Mesenchymal stem cell (in vitro differentiated cells and primary cell): ENCODE measurements at regions not wholly inside any gene's neighbourhood (a gene's known extent, or its start where the extent isn't known, plus 50 kb on each side); places are given as distances from the start of the nearest gene placed in this dataset.

Experiments used
- DNase-seq: peaks from one replicate; pipeline ENCODE4 v3.0.0-alpha.2; 2013
- H2AFZ ChIP-seq: one replicate; pipeline ENCODE4 v1.6.1; 2013; ENCODE audit warnings: low read depth, mild to moderate bottlenecking, control low read depth, inconsistent platforms, low read length, moderate library complexity
- H2AK5ac ChIP-seq: 2 replicates; pipeline ENCODE4 v1.6.1; 2013; ENCODE audit warnings: low read length, moderate library complexity, mild to moderate bottlenecking, inconsistent platforms; ENCODE audit not compliant: severe bottlenecking
- H2BK120ac ChIP-seq: one replicate; pipeline ENCODE4 v1.6.1; 2013; ENCODE audit warnings: low read depth, mild to moderate bottlenecking, inconsistent platforms, low read length, moderate library complexity
- H2BK12ac ChIP-seq, 2 experiments: one replicate each; pipeline ENCODE4 v1.6.1; 2013; ENCODE audit warnings: inconsistent platforms in 2 of 2, low read length in 2 of 2, mild to moderate bottlenecking in 2 of 2, moderate library complexity in 2 of 2, control low read depth in 1 of 2
- H2BK15ac ChIP-seq: one replicate; pipeline ENCODE4 v1.6.1; 2013; ENCODE audit warnings: mild to moderate bottlenecking, low read depth, inconsistent platforms; ENCODE audit not compliant: poor library complexity, severe bottlenecking
- H2BK5ac ChIP-seq: 2 replicates; pipeline ENCODE4 v1.6.1; 2013; ENCODE audit warnings: low read depth, mild to moderate bottlenecking, low read length, control low read depth, inconsistent platforms; ENCODE audit not compliant: poor library complexity, severe bottlenecking
- H3K14ac ChIP-seq, 2 experiments: one replicate each; pipeline ENCODE4 v1.6.1; 2013; ENCODE audit warnings: inconsistent platforms in 2 of 2, low read length in 2 of 2, control low read depth in 1 of 2, mild to moderate bottlenecking in 1 of 2, moderate library complexity in 1 of 2
- H3K18ac ChIP-seq, 2 experiments: one replicate each; pipeline ENCODE4 v1.6.1; 2013; ENCODE audit warnings: inconsistent platforms in 2 of 2, low read length in 2 of 2, control low read depth in 1 of 2, low read depth in 1 of 2, mild to moderate bottlenecking in 1 of 2
- H3K23ac ChIP-seq, 2 experiments: one replicate each; pipeline ENCODE4 v1.6.1; 2013; ENCODE audit warnings: inconsistent platforms in 2 of 2, low read length in 2 of 2, mild to moderate bottlenecking in 2 of 2, moderate library complexity in 2 of 2, control low read depth in 1 of 2
- H3K27ac ChIP-seq: 2 replicates; pipeline ENCODE4 v1.5.1; 2013; ENCODE audit warnings: mild to moderate bottlenecking, moderate library complexity, low read length, control low read depth, inconsistent platforms; ENCODE audit not compliant: poor library complexity, severe bottlenecking
- H3K27me3 ChIP-seq, 2 experiments: 2 replicates each; pipeline versions ENCODE4 v1.6.1 to v1.7.0; 2013; ENCODE audit warnings: low read length in 2 of 2, mild to moderate bottlenecking in 2 of 2, moderate library complexity in 2 of 2, control low read depth in 1 of 2, inconsistent platforms in 1 of 2; ENCODE audit not compliant: control insufficient read depth in 1 of 2, insufficient read depth in 1 of 2
- H3K36me3 ChIP-seq, 2 experiments: 2 replicates each; pipeline versions ENCODE4 v1.6.1 to v1.7.0; 2013; ENCODE audit warnings: low read length in 2 of 2, control low read depth in 1 of 2, inconsistent platforms in 1 of 2, low read depth in 1 of 2, mild to moderate bottlenecking in 1 of 2; ENCODE audit not compliant: insufficient read depth in 2 of 2, control insufficient read depth in 1 of 2
- H3K4ac ChIP-seq, 2 experiments: one replicate each; pipeline ENCODE4 v1.6.1; 2013; ENCODE audit warnings: inconsistent platforms in 2 of 2, low read length in 2 of 2, mild to moderate bottlenecking in 2 of 2, moderate library complexity in 2 of 2, control low read depth in 1 of 2, low read depth in 1 of 2
- H3K4me1 ChIP-seq: 2 replicates; pipeline ENCODE4 v1.6.1; 2013; ENCODE audit warnings: low read depth, low read length, control low read depth; ENCODE audit not compliant: control insufficient read depth, insufficient read depth
- H3K4me2 ChIP-seq: 2 replicates; pipeline ENCODE4 v1.6.1; 2013; ENCODE audit warnings: low read length, mild to moderate bottlenecking, inconsistent platforms; ENCODE audit not compliant: poor library complexity, severe bottlenecking
- H3K4me3 ChIP-seq, 2 experiments: 2 replicates each; pipeline versions ENCODE4 v1.5.1 to v1.7.0; 2013; ENCODE audit warnings: low read length in 2 of 2, mild to moderate bottlenecking in 2 of 2, control low read depth in 1 of 2, low read depth in 1 of 2; ENCODE audit not compliant: insufficient read depth in 1 of 2
- H3K79me1 ChIP-seq: replicated peaks from 2 replicates; pipeline ENCODE4 v1.6.1; 2013; ENCODE audit warnings: mild to moderate bottlenecking, control low read depth, low read length, inconsistent platforms; ENCODE audit not compliant: poor library complexity, severe bottlenecking
- H3K9ac ChIP-seq: 2 replicates; pipeline ENCODE4 v1.7.0; 2013; ENCODE audit warnings: mild to moderate bottlenecking, low read length, moderate library complexity
- H3K9me3 ChIP-seq: 2 replicates; pipeline ENCODE4 v1.7.0; 2013; ENCODE audit warnings: mild to moderate bottlenecking, low read length; ENCODE audit not compliant: control insufficient read depth
- H4K8ac ChIP-seq: one replicate; pipeline ENCODE4 v1.6.1; 2013; ENCODE audit warnings: inconsistent platforms, mild to moderate bottlenecking, low read length, moderate library complexity
- H4K91ac ChIP-seq: one replicate; pipeline ENCODE4 v1.6.1; 2013; ENCODE audit warnings: mild to moderate bottlenecking, low read length, inconsistent platforms
- WGBS: methylation state at CpG from one replicate; pipeline ENCODE4 v1.1.7; 2013; ENCODE audit warnings: mixed read lengths; 5-methylcytosine and 5-hydroxymethylcytosine counted together

GRCh38 chr6:98044151-98044561 is 761.1 kb upstream of the MMS22L start:
- Histone ChIP-seq H2AFZ (no peak overlapping the region), H2BK120ac (no peak overlapping the region), H4K91ac (no peak overlapping the region), H3K4me1 (no peaks in the 10 kb centered on the region), H3K27ac (no peak overlapping the region), H3K4ac (no peak overlapping the region), H3K4me2 (no peak overlapping the region), H3K14ac (no peak overlapping the region), H3K27me3 (peaks cover 3 to 4% of the 10 kb centered on the region in 2 experiments), H2BK15ac (no peak overlapping the region), H3K23ac (no peak overlapping the region), H3K9ac (no peak overlapping the region), H3K18ac (no peak overlapping the region), H2AK5ac (no peak overlapping the region), H3K9me3 (no peaks in the 10 kb centered on the region), H3K4me3 (no peak overlapping the region), H2BK12ac (no peak overlapping the region), H3K36me3 (no peaks in the 10 kb centered on the region), H4K8ac (no peak overlapping the region), H3K79me1 (no peaks in the 10 kb centered on the region), H2BK5ac (no peak overlapping the region)
- DNase-seq, result no peak
- 94% methylated on average over 4 of the region's 7 CpGs for WGBS

DNA sequence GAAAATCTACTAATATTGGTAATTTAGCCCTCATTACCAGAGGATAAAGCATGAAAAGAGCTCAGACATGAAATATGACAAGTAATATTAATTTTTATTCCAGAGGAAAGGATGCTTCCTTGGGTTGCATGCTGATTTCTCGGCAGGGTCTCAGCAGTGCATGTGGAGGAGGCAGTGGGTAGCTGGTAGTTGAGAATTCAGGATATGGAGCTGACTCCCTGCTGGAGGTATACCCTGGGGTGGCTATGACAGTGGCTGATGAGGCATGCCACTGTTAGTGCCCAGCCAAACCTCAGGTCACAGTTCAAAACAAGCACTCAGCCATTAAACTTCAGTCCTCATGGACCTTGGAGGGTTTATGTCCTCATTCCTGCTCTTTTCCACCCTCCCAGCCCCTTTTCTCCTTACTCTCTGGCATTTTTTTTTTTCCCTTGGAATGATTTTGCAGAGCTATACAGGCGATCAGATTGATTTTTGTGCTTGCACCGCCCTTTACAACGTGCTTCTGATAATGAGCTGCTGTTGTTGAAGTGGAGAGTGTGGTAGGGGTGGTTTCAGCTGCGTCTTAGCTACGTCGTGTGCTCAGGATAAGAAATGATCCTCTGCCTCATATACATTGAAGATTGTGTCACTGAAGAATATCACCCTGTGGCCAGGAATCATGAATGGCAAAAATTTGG is 761.9 kb upstream of the MMS22L start:
- H2BK12ac ChIP-seq, result no peak overlapping the region
- no peak overlapping the region for H2BK15ac ChIP-seq
- no peak overlapping the region for H3K4ac ChIP-seq
- peaks cover 3 to 4% of the 10 kb centered on the region in 2 experiments for H3K27me3 ChIP-seq
- H3K9me3 ChIP-seq, result no peaks in the 10 kb centered on the region
- H3K4me3 ChIP-seq, result no peak overlapping the region
- no peak overlapping the region for H3K18ac ChIP-seq
- no peak overlapping the region for H3K23ac ChIP-seq
- 60% methylated on average over 4 of the region's 7 CpGs for WGBS
- H2AFZ ChIP-seq, result no peak overlapping the region
- no peak overlapping the region for H3K27ac ChIP-seq
- no peak overlapping the region for H2BK5ac ChIP-seq
- H2BK120ac ChIP-seq, result no peak overlapping the region
- no peaks in the 10 kb centered on the region for H3K36me3 ChIP-seq
- H3K9ac ChIP-seq, result no peak overlapping the region
- no peaks in the 10 kb centered on the region for H3K79me1 ChIP-seq
- no peak overlapping the region for H4K91ac ChIP-seq
- H3K4me1 ChIP-seq, result no peaks in the 10 kb centered on the region
- no peak for DNase-seq
- no peak overlapping the region for H4K8ac ChIP-seq
- no peak overlapping the region for H3K14ac ChIP-seq
- H3K4me2 ChIP-seq, result no peak overlapping the region
- no peak overlapping the region for H2AK5ac ChIP-seq

- H3K4me3 ChIP-seq, result no peak overlapping the region
These were observed 764.1 kb upstream of the MMS22L start for GRCh38 chr6:98047164-98047563.

GRCh38 chr6:98047871-98048270 is 764.9 kb upstream of the MMS22L start:
- Histone ChIP-seq H4K91ac (no peak overlapping the region), H3K4ac (no peak overlapping the region), H2BK15ac (no peak overlapping the region), H3K4me3 (no peak overlapping the region), H3K27ac (no peak overlapping the region), H2BK120ac (no peak overlapping the region), H3K9me3 (no peaks in the 10 kb centered on the region), H3K27me3 (peaks cover 3 to 4% of the 10 kb centered on the region in 2 experiments), H3K4me1 (no peaks in the 10 kb centered on the region), H3K9ac (no peak overlapping the region), H3K79me1 (no peaks in the 10 kb centered on the region), H3K4me2 (no peak overlapping the region), H3K14ac (no peak overlapping the region), H2AFZ (no peak overlapping the region), H2BK5ac (no peak overlapping the region), H3K36me3 (no peaks in the 10 kb centered on the region), H2AK5ac (no peak overlapping the region), H2BK12ac (no peak overlapping the region), H3K18ac (no peak overlapping the region), H3K23ac (no peak overlapping the region), H4K8ac (no peak overlapping the region)
- 91% methylated on average over 2 of the region's 3 CpGs for WGBS
- DNase-seq, result no peak

More at GRCh38 chr6:98047164-98047563, 764.1 kb upstream of the MMS22L start:
- Histone ChIP-seq H3K9me3 (no peaks in the 10 kb centered on the region), H2BK120ac (no peak overlapping the region), H2AK5ac (no peak overlapping the region), H3K23ac (no peak overlapping the region), H4K8ac (no peak overlapping the region), H3K18ac (no peak overlapping the region), H3K4me1 (no peaks in the 10 kb centered on the region), H2AFZ (no peak overlapping the region), H3K36me3 (no peaks in the 10 kb centered on the region), H3K27me3 (peaks cover 3 to 4% of the 10 kb centered on the region in 2 experiments), H2BK5ac (no peak overlapping the region), H2BK15ac (no peak overlapping the region), H3K9ac (no peak overlapping the region), H3K4me2 (no peak overlapping the region), H3K14ac (no peak overlapping the region), H2BK12ac (no peak overlapping the region), H3K4ac (no peak overlapping the region), H4K91ac (no peak overlapping the region), H3K27ac (no peak overlapping the region), H3K79me1 (no peaks in the 10 kb centered on the region)
- no peak for DNase-seq
- WGBS, result 38% methylated on average over 2 of the region's 2 CpGs
